ENCODE measurements at regions not wholly inside any gene's neighbourhood (a gene's known extent, or its start where the extent isn't known, plus 50 kb on each side); places are given as distances from the start of the nearest gene placed in this dataset.

DNA sequence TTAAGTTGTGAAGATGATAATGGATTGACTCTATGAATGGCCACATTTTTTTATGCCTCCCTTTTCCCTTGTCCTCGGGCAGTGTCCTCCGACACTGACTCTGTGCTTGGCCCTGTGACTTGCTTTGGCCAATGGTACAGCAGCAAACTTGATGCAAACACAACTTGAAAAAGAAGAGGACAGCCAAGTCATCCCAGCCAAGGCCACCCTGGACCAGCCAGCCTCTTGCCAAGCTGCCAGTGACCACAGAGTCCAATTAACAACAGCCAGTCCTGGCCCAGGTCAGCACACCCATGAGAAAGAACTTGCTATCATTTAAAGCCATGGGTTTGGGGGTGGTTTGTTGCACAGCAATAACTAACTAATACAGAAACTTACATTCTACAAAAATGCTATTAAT lies 63.4 kb upstream of the SLC35C1 start:
- TF ChIP-seq EZH2phosphoT487 (IDR thresholded peaks at IDR 0.05), result no peak
- TF ChIP-seq, protein P1, sequence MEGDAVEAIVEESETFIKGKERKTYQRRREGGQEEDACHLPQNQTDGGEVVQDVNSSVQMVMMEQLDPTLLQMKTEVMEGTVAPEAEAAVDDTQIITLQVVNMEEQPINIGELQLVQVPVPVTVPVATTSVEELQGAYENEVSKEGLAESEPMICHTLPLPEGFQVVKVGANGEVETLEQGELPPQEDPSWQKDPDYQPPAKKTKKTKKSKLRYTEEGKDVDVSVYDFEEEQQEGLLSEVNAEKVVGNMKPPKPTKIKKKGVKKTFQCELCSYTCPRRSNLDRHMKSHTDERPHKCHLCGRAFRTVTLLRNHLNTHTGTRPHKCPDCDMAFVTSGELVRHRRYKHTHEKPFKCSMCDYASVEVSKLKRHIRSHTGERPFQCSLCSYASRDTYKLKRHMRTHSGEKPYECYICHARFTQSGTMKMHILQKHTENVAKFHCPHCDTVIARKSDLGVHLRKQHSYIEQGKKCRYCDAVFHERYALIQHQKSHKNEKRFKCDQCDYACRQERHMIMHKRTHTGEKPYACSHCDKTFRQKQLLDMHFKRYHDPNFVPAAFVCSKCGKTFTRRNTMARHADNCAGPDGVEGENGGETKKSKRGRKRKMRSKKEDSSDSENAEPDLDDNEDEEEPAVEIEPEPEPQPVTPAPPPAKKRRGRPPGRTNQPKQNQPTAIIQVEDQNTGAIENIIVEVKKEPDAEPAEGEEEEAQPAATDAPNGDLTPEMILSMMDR (IDR thresholded peaks at IDR 0.05), result no peak
